ENCODE measurements at regions not wholly inside any gene's neighbourhood (a gene's known extent, or its start where the extent isn't known, plus 50 kb on each side); places are given as distances from the start of the nearest gene placed in this dataset.

GRCh38 chr15:100759698-100760356 is 119.8 kb upstream of the ALDH1A3 start (continued):
- no peak for TF ChIP-seq ATF3 (IDR thresholded peaks at IDR 0.05)

GRCh38 chr15:100760357-100760903 is 119.2 kb upstream of the ALDH1A3 start:
- H3K4me1 ChIP-seq (ENCODE audit: control insufficient read depth in 4 of 4, insufficient read depth in 4 of 4, low read length in 3 of 4), result no peaks in the 10 kb centered on the region
- WGBS, result 71% methylated on average over 6 of the region's 6 CpGs
- H3K27ac ChIP-seq (ENCODE audit: low read depth in 1 of 2, low read length in 2 of 2), result no peak overlapping the region
- peaks cover 0 to 2% (median 0%) of the 10 kb centered on the region in 4 donors for H3K9me3 ChIP-seq (ENCODE audit: control insufficient read depth in 4 of 4, low read length in 3 of 4)
- no peak overlapping the region for H3K9ac ChIP-seq (ENCODE audit: low read depth in 1 of 2, low read length in 2 of 2)
- no peak for DNase-seq (ENCODE audit: low spot score)
- H3K27me3 ChIP-seq (ENCODE audit: control insufficient read depth in 4 of 4, insufficient read depth in 4 of 4, low read length in 3 of 4), result peaks cover 0 to 6% (median 3%) of the 10 kb centered on the region in 4 donors
- TF ChIP-seq JUND (IDR thresholded peaks at IDR 0.05) (no peak), FOXA1 (IDR thresholded peaks at IDR 0.05) (no peak), GABPA (IDR thresholded peaks at IDR 0.05 in 1 of 2, conservative IDR thresholded peaks at IDR 0.05 in 1 of 2) (no peak), HNF4A (conservative IDR thresholded peaks at IDR 0.05) (no peak), CTCF (IDR thresholded peaks at IDR 0.05; ENCODE audit: low read depth, low read length, missing input control) (no peak), RAD21 (IDR thresholded peaks at IDR 0.05) (no peak), HNF4G (IDR thresholded peaks at IDR 0.05) (no peak), REST (IDR thresholded peaks at IDR 0.05) (no peak), SP1 (IDR thresholded peaks at IDR 0.05) (no peak), EGR1 (IDR thresholded peaks at IDR 0.05; ENCODE audit: low read depth in 2 of 2) (no peak), TAF1 (conservative IDR thresholded peaks at IDR 0.05) (no peak), ATF3 (IDR thresholded peaks at IDR 0.05) (no peak), FOXA2 (IDR thresholded peaks at IDR 0.05) (no peak), ZBTB33 (IDR thresholded peaks at IDR 0.05) (no peak)
- H3K36me3 ChIP-seq (ENCODE audit: control insufficient read depth in 4 of 4, insufficient read depth in 3 of 4, low read depth in 1 of 4, low read length in 3 of 4), result no peaks in the 10 kb centered on the region
- no peak overlapping the region for H3K4me3 ChIP-seq (ENCODE audit: low read depth in 1 of 3, low read length in 3 of 3)

Measured in liver (tissue), 8 donors.